Activated CD8-positive, alpha-beta T cell treated with anti-CD3 and anti-CD28 coated beads for 36 hours (primary cell): ENCODE measurements at regions not wholly inside any gene's neighbourhood (a gene's known extent, or its start where the extent isn't known, plus 50 kb on each side); places are given as distances from the start of the nearest gene placed in this dataset.

Experiments used
- ATAC-seq: fragments of 200-7000 bp; cut with Tn5 transposase; one replicate; pipeline ENCODE4 v1.10.0; 2021; ENCODE audit warnings: mild to moderate bottlenecking, moderate library complexity
- CTCF ChIA-PET: fragments of 350-600 bp; sonication (Branson Sonifier 250); formaldehyde crosslinking; loops from one replicate; lab custom pipeline; 2021; ENCODE audit warnings: antibody characterized with exemption; lab: Charles Lee
- POLR2A ChIA-PET: fragments of 350-600 bp; sonication (Branson Sonifier 250); formaldehyde crosslinking; loops from one replicate; lab custom pipeline; 2021; ENCODE audit warnings: antibody characterized with exemption; lab: Charles Lee
- DNase-seq: peaks from one replicate; pipeline ENCODE4 v3.0.0-alpha.2; 2020
- H3K27ac Mint-ChIP-seq: one replicate; pipeline ENCODE4 v1.8.0; 2021; ENCODE audit warnings: mild to moderate bottlenecking, mixed read lengths
- H3K27me3 Mint-ChIP-seq: one replicate; pipeline ENCODE4 v1.8.0; 2021; ENCODE audit warnings: mixed read lengths
- H3K36me3 Mint-ChIP-seq: one replicate; pipeline ENCODE4 v1.8.0; 2021; ENCODE audit warnings: low read depth, mixed read lengths
- H3K4me1 Mint-ChIP-seq: one replicate; pipeline ENCODE4 v1.8.0; 2021; ENCODE audit warnings: low read depth, mixed read lengths
- H3K4me3 Mint-ChIP-seq: one replicate; pipeline ENCODE4 v1.8.0; 2021; ENCODE audit warnings: mild to moderate bottlenecking, moderate library complexity, mixed read lengths
- H3K9me3 Mint-ChIP-seq: one replicate; pipeline ENCODE4 v1.8.0; 2021; ENCODE audit warnings: mixed read lengths
- CTCF ChIP-seq: fragments of 200-600 bp; IDR thresholded peaks from one replicate; pipeline ENCODE4 v1.8.0; 2022; ENCODE audit warnings: antibody characterized with exemption, mild to moderate bottlenecking
- intact Hi-C: fragments of 100-400 bp; cut with micrococcal nuclease; formaldehyde crosslinking; loops from one replicate; pipeline ENCODE4 v1.10.0; 2022

- peaks cover under 1% of the 10 kb centered on the region for H3K9me3 Mint-ChIP-seq
- H3K4me1 Mint-ChIP-seq = no peaks in the 10 kb centered on the region
- intact Hi-C loops = no loop called here
- peak overlapping the region; percentile 44 for H3K4me3 Mint-ChIP-seq
- peaks cover 10% of the 10 kb centered on the region for H3K27me3 Mint-ChIP-seq
- ChIA-PET CTCF (no interaction called here), POLR2A (no interaction called here)
- no peaks in the 10 kb centered on the region for H3K36me3 Mint-ChIP-seq
- no peak for DNase-seq
- no peak for TF ChIP-seq CTCF
- no peak overlapping the region for H3K27ac Mint-ChIP-seq
- no peak for ATAC-seq
Observed at GRCh38 chr11:134761926-134762247, 349.8 kb upstream of the B3GAT1 start.

DNA sequence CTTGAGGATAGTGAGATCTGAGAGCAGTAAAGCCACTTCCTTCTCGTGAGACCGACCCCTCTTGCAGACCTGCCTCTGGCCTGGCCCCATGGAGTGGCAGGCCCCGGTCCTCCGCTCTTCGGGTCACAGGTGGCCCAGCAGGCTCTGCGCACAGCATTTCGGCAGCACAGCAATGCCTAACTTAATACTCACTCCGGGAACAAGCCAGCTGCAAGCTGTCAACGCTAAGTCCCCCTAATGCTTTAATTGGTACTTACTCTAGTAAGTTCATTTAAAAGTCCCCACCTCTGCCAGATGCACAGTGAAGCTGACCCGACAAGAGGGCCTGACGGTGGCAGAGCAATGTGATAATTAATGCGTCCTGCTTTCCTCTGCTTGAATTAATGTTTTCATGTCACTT lies 349.3 kb upstream of the B3GAT1 start:
- Mint-ChIP-seq H3K4me3 (no peak overlapping the region), H3K27ac (no peak overlapping the region), H3K27me3 (peaks cover 10% of the 10 kb centered on the region), H3K4me1 (no peaks in the 10 kb centered on the region), H3K9me3 (no peaks in the 10 kb centered on the region), H3K36me3 (no peaks in the 10 kb centered on the region)
- ATAC-seq (no peak), DNase-seq (no peak)
- ChIA-PET CTCF (no interaction called here), POLR2A (interaction anchor here (0.6 kb wide), 1 partner anchor 284 kb away, joined by 3 read pairs; no protein-coding TSS in a partner anchor)
- no peak for TF ChIP-seq CTCF
- intact Hi-C loops = no loop called here

- no peak for TF ChIP-seq CTCF
- ChIA-PET POLR2A (interaction anchor here (0.6 kb wide), 1 partner anchor 284 kb away, joined by 3 read pairs; no protein-coding TSS in a partner anchor), CTCF (no interaction called here)
- Mint-ChIP-seq H3K27me3 (peaks cover 10% of the 10 kb centered on the region), H3K27ac (no peak overlapping the region), H3K4me3 (no peak overlapping the region), H3K9me3 (no peaks in the 10 kb centered on the region), H3K4me1 (no peaks in the 10 kb centered on the region), H3K36me3 (no peaks in the 10 kb centered on the region)
- DNase-seq (no peak), ATAC-seq (no peak)
- intact Hi-C loops = no loop called here
Observed at GRCh38 chr11:134760957-134761356, 348.9 kb upstream of the B3GAT1 start.

- no peak for DNase-seq
- H3K27ac Mint-ChIP-seq = no peak overlapping the region
- H3K4me3 Mint-ChIP-seq = no peak overlapping the region
- H3K36me3 Mint-ChIP-seq = no peaks in the 10 kb centered on the region
- ChIA-PET POLR2A (no interaction called here), CTCF (no interaction called here)
- TF ChIP-seq CTCF = no peak
- ATAC-seq = no peak
- H3K9me3 Mint-ChIP-seq = no peaks in the 10 kb centered on the region
- peaks cover 10% of the 10 kb centered on the region for H3K27me3 Mint-ChIP-seq
- intact Hi-C loops = no loop called here
- H3K4me1 Mint-ChIP-seq = no peaks in the 10 kb centered on the region
Observed at GRCh38 chr11:134760299-134760698, 348.3 kb upstream of the B3GAT1 start.

- H3K27ac Mint-ChIP-seq = no peak overlapping the region
- ChIA-PET POLR2A (no interaction called here), CTCF (no interaction called here)
- TF ChIP-seq CTCF = no peak
- no peak for DNase-seq
- no peaks in the 10 kb centered on the region for H3K36me3 Mint-ChIP-seq
- H3K4me1 Mint-ChIP-seq = no peaks in the 10 kb centered on the region
- no peaks in the 10 kb centered on the region for H3K9me3 Mint-ChIP-seq
- H3K4me3 Mint-ChIP-seq = no peak overlapping the region
- no peak for ATAC-seq
- intact Hi-C loops = no loop called here
- H3K27me3 Mint-ChIP-seq = peaks cover 8% of the 10 kb centered on the region
Observed at GRCh38 chr11:134759855-134760254, 347.8 kb upstream of the B3GAT1 start.
